H1 (cell line): ENCODE measurements at regions not wholly inside any gene's neighbourhood (a gene's known extent, or its start where the extent isn't known, plus 50 kb on each side); places are given as distances from the start of the nearest gene placed in this dataset.

Experiments
- FOSL1 ChIP-seq: IDR thresholded peaks from 2 replicates; pipeline ENCODE4 v1.6.1; 2011; ENCODE audit warnings: mild to moderate bottlenecking, low read depth, low read length, moderate library complexity; ENCODE audit not compliant: insufficient read depth
- HDAC2 ChIP-seq, 2 experiments: fragments of 300-600 bp in 1 of 2; sonication (generic) in 1 of 2; IDR thresholded peaks; 2 replicates each; pipeline ENCODE4 v1.6.1; 2011 to 2012; ENCODE audit warnings: low read depth in 2 of 2, low read length in 2 of 2, mild to moderate bottlenecking in 2 of 2, moderate library complexity in 2 of 2, borderline replicate concordance in 1 of 2, inconsistent platforms in 1 of 2
- RAD21 ChIP-seq, 2 experiments: IDR thresholded peaks in 1 of 2; conservative IDR thresholded peaks in 1 of 2; 2 replicates each; pipeline ENCODE4 v1.6.1; 2011; ENCODE audit warnings: low read depth in 2 of 2, low read length in 2 of 2, improper control_type of control experiment in 1 of 2, inconsistent platforms in 1 of 2, mild to moderate bottlenecking in 1 of 2, moderate library complexity in 1 of 2
- TAF1 ChIP-seq: IDR thresholded peaks from 2 replicates; pipeline ENCODE4 v1.6.1; 2011; ENCODE audit warnings: mild to moderate bottlenecking, low read depth, low read length
- TEAD4 ChIP-seq: IDR thresholded peaks from 2 replicates; pipeline ENCODE4 v1.6.1; 2012; ENCODE audit warnings: low read depth, low read length, inconsistent platforms, mixed read lengths
- ZNF274 ChIP-seq: IDR thresholded peaks from 2 replicates; pipeline ENCODE4 v1.7.0; 2012; ENCODE audit warnings: low read length, borderline replicate concordance; ENCODE audit errors: extremely low read depth

- TF ChIP-seq FOSL1 (no peak), ZNF274 (no peak), TEAD4 (peak; percentile 64; the same call in 1 of the 2 replicates), HDAC2 (IDR thresholded peaks at IDR 0.05; ENCODE audit: borderline replicate concordance in 1 of 2, low read depth in 2 of 2, low read length in 2 of 2) (no peak), TAF1 (no peak), RAD21 (IDR thresholded peaks at IDR 0.05 in 1 of 2, conservative IDR thresholded peaks at IDR 0.05 in 1 of 2; ENCODE audit: low read depth in 2 of 2, low read length in 2 of 2) (no peak)
Observed at GRCh38 chr14:98888927-98889835, 382.8 kb downstream of the BCL11B start (continued).
